Fibroblast of villous mesenchyme (primary cell): ENCODE measurements at regions not wholly inside any gene's neighbourhood (a gene's known extent, or its start where the extent isn't known, plus 50 kb on each side); places are given as distances from the start of the nearest gene placed in this dataset.
"Not testable (repeated sequence)": the region's sequence is repeated elsewhere in the genome, so short reads cannot be mapped to it uniquely, and the experiment has no call there.

Source experiments
- DNase-seq: peaks from one replicate; pipeline ENCODE4 v3.0.0-alpha.2; 2010; ENCODE audit warnings: low read depth
- H3K4me3 ChIP-seq: 2 replicates; pipeline ENCODE4 v1.5.1; 2011; ENCODE audit warnings: low read depth, mild to moderate bottlenecking, low read length
- TF ChIP-seq, protein P1 (sequence below): IDR thresholded peaks from 2 replicates; pipeline ENCODE4 v1.5.1; 2012; ENCODE audit warnings: low read depth, mild to moderate bottlenecking, low read length; ENCODE audit not compliant: insufficient read depth

DNA sequence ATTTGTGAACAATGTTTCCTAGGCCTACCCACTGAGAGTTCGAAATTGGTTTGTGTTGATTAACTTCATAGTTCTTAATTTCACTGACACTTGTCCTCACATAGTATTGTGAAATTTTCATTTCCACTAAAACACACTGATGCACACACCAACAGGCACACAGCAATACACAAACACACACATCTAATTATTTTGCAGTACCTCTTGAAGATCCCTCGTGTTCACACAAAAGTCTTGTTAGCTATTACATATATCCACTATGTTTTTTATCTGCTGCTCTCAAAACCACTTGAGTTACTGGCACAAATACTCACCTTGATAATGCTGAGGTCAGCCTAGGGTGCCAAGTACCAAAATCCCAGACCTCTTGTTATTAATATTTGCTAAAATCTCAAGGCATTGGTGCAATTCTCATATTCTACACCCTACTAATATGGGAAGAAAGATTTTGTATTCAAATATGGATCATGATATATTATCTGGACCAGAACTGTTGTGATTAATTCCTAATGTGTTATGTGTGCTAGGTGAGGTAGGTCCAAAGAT is 767.4 kb upstream of the CDH10 start:
- H3K4me3 ChIP-seq, result no peak overlapping the region
- DNase-seq, result no peak
- TF ChIP-seq, protein P1, sequence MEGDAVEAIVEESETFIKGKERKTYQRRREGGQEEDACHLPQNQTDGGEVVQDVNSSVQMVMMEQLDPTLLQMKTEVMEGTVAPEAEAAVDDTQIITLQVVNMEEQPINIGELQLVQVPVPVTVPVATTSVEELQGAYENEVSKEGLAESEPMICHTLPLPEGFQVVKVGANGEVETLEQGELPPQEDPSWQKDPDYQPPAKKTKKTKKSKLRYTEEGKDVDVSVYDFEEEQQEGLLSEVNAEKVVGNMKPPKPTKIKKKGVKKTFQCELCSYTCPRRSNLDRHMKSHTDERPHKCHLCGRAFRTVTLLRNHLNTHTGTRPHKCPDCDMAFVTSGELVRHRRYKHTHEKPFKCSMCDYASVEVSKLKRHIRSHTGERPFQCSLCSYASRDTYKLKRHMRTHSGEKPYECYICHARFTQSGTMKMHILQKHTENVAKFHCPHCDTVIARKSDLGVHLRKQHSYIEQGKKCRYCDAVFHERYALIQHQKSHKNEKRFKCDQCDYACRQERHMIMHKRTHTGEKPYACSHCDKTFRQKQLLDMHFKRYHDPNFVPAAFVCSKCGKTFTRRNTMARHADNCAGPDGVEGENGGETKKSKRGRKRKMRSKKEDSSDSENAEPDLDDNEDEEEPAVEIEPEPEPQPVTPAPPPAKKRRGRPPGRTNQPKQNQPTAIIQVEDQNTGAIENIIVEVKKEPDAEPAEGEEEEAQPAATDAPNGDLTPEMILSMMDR, result no peak

DNA sequence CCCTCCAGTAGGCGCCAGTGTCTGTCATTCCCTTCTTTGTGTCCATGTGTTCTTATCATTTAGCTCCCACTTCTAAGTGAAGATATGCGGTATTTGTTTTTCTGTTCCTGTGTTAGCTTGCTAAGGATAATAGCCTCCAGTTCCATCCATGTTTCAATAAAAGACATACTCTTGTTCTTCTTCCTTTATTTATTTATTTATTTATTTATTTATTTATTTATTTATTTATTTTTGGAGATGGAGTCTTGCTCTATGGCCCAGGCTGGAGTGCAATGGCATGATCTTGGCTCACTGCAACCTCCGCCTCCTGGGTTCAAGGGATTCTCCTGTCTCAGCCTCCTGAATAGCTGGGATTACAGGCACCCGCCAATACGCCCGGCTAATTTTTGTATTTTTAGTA is 762.6 kb upstream of the CDH10 start:
- DNase-seq, H3K4me3 ChIP-seq: not testable (repeated sequence)

DNA sequence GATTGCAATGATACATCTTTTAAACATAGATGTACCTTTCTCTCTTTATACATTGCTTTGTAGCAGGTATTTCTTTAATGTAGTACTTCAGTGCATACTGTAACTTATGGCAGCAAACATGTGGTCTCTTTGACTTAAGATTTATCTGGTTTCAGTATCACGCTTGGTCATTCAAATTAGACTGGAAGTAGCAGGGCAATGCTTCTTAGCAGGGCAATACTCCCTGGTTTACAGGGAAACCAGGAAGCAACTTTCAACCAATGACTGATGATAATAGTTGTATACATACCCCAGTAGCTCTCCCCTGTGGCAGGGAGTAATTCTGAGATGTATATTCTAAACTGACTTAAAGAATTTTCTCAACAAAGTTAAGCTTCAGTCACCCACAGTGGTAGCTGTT is 761.1 kb upstream of the CDH10 start:
- H3K4me3 ChIP-seq, result no peak overlapping the region
- no peak for DNase-seq
- TF ChIP-seq, protein P1, result no peak

DNA sequence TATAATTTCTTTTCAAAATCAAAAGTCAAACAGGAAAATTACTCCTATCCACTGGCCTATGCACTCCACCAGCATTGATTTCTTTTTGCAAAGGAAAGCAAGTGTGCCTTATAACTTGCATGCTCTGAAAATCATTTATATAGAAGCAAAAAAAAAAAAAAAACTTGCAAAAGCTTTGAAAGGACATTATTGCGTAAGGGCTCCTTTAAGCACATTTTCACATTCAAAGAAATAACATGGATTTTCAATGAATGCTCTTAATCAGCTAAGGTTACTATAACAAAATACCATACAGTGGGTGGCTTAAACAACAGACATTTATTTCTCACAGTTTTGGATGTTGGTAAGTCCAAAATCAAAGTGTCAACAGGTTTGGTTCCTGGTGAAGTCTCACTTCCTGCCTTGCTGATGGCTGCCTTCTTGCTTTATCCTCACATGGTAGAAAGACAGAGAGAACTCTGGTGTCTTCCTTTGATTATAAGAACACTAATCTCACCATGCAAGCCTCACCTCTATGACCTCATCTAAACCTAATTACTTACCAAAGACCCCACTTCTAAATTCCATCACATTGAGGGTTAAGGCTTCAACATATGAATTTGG is 755.2 kb upstream of the CDH10 start:
- TF ChIP-seq, protein P1, result no peak
- H3K4me3 ChIP-seq, result no peak overlapping the region
- no peak for DNase-seq

- H3K4me3 ChIP-seq, result no peak overlapping the region
- DNase-seq, result no peak
- TF ChIP-seq, protein P1, result no peak
These were observed 749.2 kb upstream of the CDH10 start for GRCh38 chr5:25393957-25394356.

GRCh38 chr5:25393256-25393655 is 748.5 kb upstream of the CDH10 start:
- H3K4me3 ChIP-seq, result no peak overlapping the region
- TF ChIP-seq, protein P1, result no peak
- DNase-seq, result no peak

DNA sequence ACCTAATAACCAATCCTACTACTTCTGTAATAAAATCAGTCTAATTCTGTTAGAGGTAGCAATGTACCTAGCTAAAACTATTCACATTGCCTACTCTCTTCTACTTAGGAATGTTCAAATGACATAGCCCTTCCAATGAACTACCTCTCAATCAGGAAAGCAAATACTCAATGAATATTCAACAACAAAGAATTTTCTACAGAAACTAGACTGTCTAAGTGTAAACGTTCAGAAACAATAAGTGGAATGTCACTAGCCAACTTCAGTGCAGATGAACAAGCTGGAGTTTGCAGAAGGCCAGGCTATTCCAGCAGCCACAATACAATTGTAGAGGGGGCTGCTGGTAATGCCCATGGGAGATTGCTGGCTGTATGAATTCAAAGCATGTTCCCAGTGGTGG is 743.2 kb upstream of the CDH10 start:
- TF ChIP-seq, protein P1, result no peak
- DNase-seq, result no peak
- no peak overlapping the region for H3K4me3 ChIP-seq
